ENCODE measurements at regions not wholly inside any gene's neighbourhood (a gene's known extent, or its start where the extent isn't known, plus 50 kb on each side); places are given as distances from the start of the nearest gene placed in this dataset.

- DNase-seq (ENCODE audit: extremely low spot score, unreplicated experiment): no peak
- H3K4me3 Mint-ChIP-seq: no peak overlapping the region
- H3K9me3 Mint-ChIP-seq: no peaks in the 10 kb centered on the region
- no peaks in the 10 kb centered on the region for H3K36me3 Mint-ChIP-seq
- H3K27ac Mint-ChIP-seq: no peak overlapping the region
- no peak for TF ChIP-seq CTCF (conservative IDR thresholded peaks at IDR 0.05)
- no peaks in the 10 kb centered on the region for H3K4me1 Mint-ChIP-seq (ENCODE audit: unreplicated experiment)
- peaks cover 57% of the 10 kb centered on the region for H3K27me3 Mint-ChIP-seq
Observed at GRCh38 chr12:112674539-112674938, 117.0 kb upstream of the RPH3A start.

- Mint-ChIP-seq H3K27ac (no peak overlapping the region), H3K4me1 (ENCODE audit: unreplicated experiment) (no peaks in the 10 kb centered on the region), H3K4me3 (no peak overlapping the region), H3K9me3 (no peaks in the 10 kb centered on the region), H3K36me3 (no peaks in the 10 kb centered on the region), H3K27me3 (peaks cover 72% of the 10 kb centered on the region)
- no peak for TF ChIP-seq CTCF (conservative IDR thresholded peaks at IDR 0.05)
- DNase-seq (ENCODE audit: extremely low spot score, unreplicated experiment): no peak
Observed at GRCh38 chr12:112676507-112676906, 115.0 kb upstream of the RPH3A start.

- no peaks in the 10 kb centered on the region for H3K4me1 Mint-ChIP-seq (ENCODE audit: unreplicated experiment)
- no peak for DNase-seq (ENCODE audit: extremely low spot score, unreplicated experiment)
- TF ChIP-seq CTCF (conservative IDR thresholded peaks at IDR 0.05): no peak
- no peak overlapping the region for H3K4me3 Mint-ChIP-seq
- no peaks in the 10 kb centered on the region for H3K9me3 Mint-ChIP-seq
- no peak overlapping the region for H3K27ac Mint-ChIP-seq
- H3K27me3 Mint-ChIP-seq: peaks cover 79% of the 10 kb centered on the region
- H3K36me3 Mint-ChIP-seq: no peaks in the 10 kb centered on the region
Observed at GRCh38 chr12:112677050-112677765, 114.3 kb upstream of the RPH3A start.

GRCh38 chr12:112680993-112681392, 110.6 kb upstream of the RPH3A start:
- no peaks in the 10 kb centered on the region for H3K9me3 Mint-ChIP-seq

GRCh38 chr12:112682586-112682985, 109.0 kb upstream of the RPH3A start:
- Mint-ChIP-seq H3K4me1 (ENCODE audit: unreplicated experiment) (no peaks in the 10 kb centered on the region), H3K27ac (no peak overlapping the region), H3K4me3 (no peak overlapping the region), H3K27me3 (peaks cover 62% of the 10 kb centered on the region), H3K9me3 (no peaks in the 10 kb centered on the region), H3K36me3 (no peaks in the 10 kb centered on the region)
- no peak for TF ChIP-seq CTCF (conservative IDR thresholded peaks at IDR 0.05)
- no peak for DNase-seq (ENCODE audit: extremely low spot score, unreplicated experiment)

More at GRCh38 chr12:112680993-112681392, 110.6 kb upstream of the RPH3A start:
- no peaks in the 10 kb centered on the region for H3K4me1 Mint-ChIP-seq (ENCODE audit: unreplicated experiment)
- H3K27ac Mint-ChIP-seq: no peak overlapping the region
- DNase-seq (ENCODE audit: extremely low spot score, unreplicated experiment): no peak
- peaks cover 72% of the 10 kb centered on the region for H3K27me3 Mint-ChIP-seq
- H3K36me3 Mint-ChIP-seq: no peaks in the 10 kb centered on the region
- no peak overlapping the region for H3K4me3 Mint-ChIP-seq
- no peak for TF ChIP-seq CTCF (conservative IDR thresholded peaks at IDR 0.05)
